ENCODE measurements at regions not wholly inside any gene's neighbourhood (a gene's known extent, or its start where the extent isn't known, plus 50 kb on each side); places are given as distances from the start of the nearest gene placed in this dataset.
"Not testable (repeated sequence)": the region's sequence is repeated elsewhere in the genome, so short reads cannot be mapped to it uniquely, and the experiment has no call there.

DNA sequence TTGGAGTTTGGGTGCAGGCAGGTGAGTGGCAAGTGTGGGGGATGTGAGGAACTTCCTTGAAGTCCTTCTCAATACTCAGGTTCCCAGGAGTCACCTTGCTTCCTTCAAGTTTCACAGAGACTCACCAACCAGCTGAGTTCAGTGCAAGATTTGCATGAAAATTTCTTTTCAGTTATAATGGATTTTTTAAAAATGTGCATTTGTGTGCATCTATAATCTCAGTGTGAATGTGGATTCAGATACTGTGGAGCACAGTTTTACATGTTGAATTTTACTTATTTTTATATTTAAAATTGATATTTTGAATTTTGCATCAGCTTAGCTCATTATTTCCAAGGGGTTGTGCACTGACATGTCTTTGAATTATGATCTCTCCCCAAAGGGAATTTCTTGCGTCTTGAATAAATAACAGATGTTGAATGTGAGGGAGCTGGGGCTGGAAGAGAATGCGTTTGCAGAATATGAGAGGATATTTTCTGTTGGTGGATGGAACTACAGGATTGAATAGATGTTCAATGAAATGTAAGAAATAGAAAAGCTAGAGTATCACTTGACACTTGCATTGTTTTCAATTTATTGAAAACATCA lies 184.3 kb downstream of the RPRM start:
- no peaks in the 10 kb centered on the region for H3K4me1 ChIP-seq
- TF ChIP-seq EP300 (IDR thresholded peaks at IDR 0.05) (no peak), POLR2AphosphoS5 (IDR thresholded peaks at IDR 0.05) (no peak)
- WGBS, result 15% methylated on average over 2 of the region's 2 CpGs
- no peak overlapping the region for H3K27ac ChIP-seq
- no peaks in the 10 kb centered on the region for H3K27me3 ChIP-seq
- H3K4me3 ChIP-seq, result no peak overlapping the region
- no peak for DNase-seq (ENCODE audit: low spot score in 2 of 2)
- no peaks in the 10 kb centered on the region for H3K9me3 ChIP-seq
- H3K36me3 ChIP-seq, result no peaks in the 10 kb centered on the region

DNA sequence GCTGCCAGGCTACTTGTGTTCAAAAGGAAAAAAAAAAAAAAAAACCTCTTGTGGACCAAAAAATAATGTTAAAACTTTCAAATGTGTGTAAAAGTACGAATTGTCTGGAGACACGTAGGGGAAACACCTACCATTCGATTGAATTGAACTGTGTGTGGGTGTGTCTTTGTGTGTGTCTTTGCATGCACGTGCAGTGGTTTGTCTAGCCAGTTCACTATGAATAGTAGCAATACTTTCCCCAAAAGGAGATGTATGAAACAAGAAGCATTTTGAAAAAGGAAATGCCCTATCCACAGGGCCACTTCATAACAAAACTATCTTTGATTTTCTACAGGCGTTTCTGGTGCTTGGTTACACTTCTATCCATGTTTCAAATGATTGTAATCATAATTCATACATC lies 186.8 kb downstream of the RPRM start:
- Histone ChIP-seq H3K27ac (no peak overlapping the region), H3K4me1 (no peaks in the 10 kb centered on the region), H3K27me3 (no peaks in the 10 kb centered on the region), H3K9me3 (no peaks in the 10 kb centered on the region), H3K36me3 (no peaks in the 10 kb centered on the region), H3K4me3 (no peak overlapping the region)
- 28% methylated on average over 5 of the region's 5 CpGs for WGBS
- no peak for DNase-seq (ENCODE audit: low spot score in 2 of 2)
- no peak for TF ChIP-seq EP300 (IDR thresholded peaks at IDR 0.05)
- no peak for TF ChIP-seq POLR2AphosphoS5 (IDR thresholded peaks at IDR 0.05)
- TF ChIP-seq POLR2A (IDR thresholded peaks at IDR 0.05), result no peak
- TF ChIP-seq, protein P1, sequence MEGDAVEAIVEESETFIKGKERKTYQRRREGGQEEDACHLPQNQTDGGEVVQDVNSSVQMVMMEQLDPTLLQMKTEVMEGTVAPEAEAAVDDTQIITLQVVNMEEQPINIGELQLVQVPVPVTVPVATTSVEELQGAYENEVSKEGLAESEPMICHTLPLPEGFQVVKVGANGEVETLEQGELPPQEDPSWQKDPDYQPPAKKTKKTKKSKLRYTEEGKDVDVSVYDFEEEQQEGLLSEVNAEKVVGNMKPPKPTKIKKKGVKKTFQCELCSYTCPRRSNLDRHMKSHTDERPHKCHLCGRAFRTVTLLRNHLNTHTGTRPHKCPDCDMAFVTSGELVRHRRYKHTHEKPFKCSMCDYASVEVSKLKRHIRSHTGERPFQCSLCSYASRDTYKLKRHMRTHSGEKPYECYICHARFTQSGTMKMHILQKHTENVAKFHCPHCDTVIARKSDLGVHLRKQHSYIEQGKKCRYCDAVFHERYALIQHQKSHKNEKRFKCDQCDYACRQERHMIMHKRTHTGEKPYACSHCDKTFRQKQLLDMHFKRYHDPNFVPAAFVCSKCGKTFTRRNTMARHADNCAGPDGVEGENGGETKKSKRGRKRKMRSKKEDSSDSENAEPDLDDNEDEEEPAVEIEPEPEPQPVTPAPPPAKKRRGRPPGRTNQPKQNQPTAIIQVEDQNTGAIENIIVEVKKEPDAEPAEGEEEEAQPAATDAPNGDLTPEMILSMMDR (IDR thresholded peaks at IDR 0.05), result no peak

DNA sequence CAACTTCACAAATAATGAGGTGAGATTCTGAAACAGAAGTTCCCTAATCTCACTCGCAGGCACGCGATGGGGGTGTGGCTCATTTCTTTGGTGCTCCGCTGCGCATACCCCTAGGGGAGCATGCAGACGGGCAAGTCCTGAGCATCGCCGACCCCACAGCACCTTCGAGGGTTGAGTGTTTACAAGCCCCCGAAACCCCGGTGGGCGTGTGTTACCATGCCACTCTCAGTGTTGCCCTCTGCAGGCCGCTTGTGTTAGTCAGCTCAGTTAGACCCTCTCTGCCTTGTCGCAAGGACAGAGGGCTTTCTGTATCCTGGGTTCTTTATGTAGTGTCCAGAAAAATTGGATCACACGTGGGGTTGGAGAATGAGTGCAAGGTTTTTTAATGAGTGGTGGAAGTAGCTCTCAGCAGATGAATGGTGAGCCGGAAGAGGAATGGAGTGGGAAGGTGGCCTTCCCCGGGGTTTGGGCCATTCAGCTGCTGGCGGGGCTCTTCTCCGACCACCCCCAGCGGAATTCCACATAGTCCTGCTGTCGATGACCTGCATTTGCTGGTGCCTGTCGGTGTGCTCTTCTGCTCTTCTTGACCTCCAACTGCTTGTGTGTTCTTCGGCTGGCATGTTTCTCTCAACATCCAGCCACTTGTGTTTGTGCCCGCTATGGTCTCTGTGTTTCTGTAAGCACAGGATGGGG lies 191.3 kb downstream of the RPRM start:
- Histone ChIP-seq H3K27me3 (no peaks in the 10 kb centered on the region), H3K4me1 (no peaks in the 10 kb centered on the region), H3K9me3 (no peaks in the 10 kb centered on the region), H3K4me3 (no peak overlapping the region), H3K27ac (no peak overlapping the region), H3K36me3 (no peaks in the 10 kb centered on the region)
- DNase-seq (ENCODE audit: low spot score in 2 of 2), result no peak
- WGBS, result 46% methylated on average over 21 of the region's 24 CpGs
- no peak for TF ChIP-seq POLR2A (IDR thresholded peaks at IDR 0.05)
- no peak for TF ChIP-seq POLR2AphosphoS5 (IDR thresholded peaks at IDR 0.05)
- TF ChIP-seq, protein P1 (IDR thresholded peaks at IDR 0.05), result no peak
- no peak for TF ChIP-seq EP300 (IDR thresholded peaks at IDR 0.05)

DNA sequence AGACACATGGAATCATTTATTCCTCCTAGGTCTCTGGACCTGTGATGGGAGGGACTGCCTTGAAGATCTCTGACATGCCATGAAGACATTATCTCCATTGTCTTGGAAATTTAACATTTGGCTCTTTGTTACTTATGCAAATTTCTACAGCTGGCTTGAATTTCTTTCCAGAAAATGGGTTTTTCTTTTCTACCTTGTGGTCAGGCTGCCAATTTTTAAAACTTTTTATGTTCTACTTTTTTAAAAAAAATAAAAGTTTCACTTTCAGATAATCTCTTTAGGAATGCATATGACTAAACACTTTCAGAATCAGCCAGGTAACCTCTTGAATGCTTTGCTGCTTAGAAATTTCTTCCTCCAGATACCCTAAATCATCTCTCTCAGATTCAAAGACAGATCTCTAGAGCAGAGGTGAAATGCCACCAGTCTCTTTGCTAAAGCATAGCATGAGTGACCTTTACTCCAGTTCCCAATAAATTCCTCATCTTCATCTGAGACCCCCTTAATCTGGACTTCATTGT lies 209.6 kb downstream of the RPRM start:
- DNase-seq (ENCODE audit: low spot score in 2 of 2), result no peak
- Histone ChIP-seq H3K4me1 (no peaks in the 10 kb centered on the region), H3K9me3 (peaks cover 5% of the 10 kb centered on the region), H3K36me3 (no peaks in the 10 kb centered on the region), H3K27me3 (no peaks in the 10 kb centered on the region), H3K27ac (no peak overlapping the region), H3K4me3 (no peak overlapping the region)
- TF ChIP-seq, protein P1 (IDR thresholded peaks at IDR 0.05), result no peak
- no peak for TF ChIP-seq POLR2AphosphoS5 (IDR thresholded peaks at IDR 0.05)
- TF ChIP-seq EP300 (IDR thresholded peaks at IDR 0.05), result no peak
- no peak for TF ChIP-seq POLR2A (IDR thresholded peaks at IDR 0.05)

DNA sequence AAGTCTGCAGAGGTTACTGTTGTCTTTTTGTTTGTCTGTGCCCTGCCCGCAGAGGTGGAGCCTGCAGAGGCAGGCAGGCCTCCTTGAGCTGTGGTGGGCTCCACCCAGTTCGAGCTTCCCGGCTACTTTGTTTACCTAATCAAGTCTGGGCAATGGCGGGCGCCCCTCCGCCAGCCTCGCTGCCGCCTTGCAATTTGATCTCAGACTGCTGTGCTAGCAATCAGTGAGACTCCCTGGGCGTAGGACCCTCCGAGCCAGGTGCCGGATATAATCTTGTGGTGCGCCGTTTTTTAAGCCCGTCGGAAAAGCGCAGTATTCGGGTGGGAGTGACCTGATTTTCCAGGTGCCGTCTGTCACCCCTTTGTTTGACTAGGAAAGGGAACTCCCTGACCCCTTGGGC lies 221.7 kb downstream of the RPRM start:
- H3K27ac ChIP-seq; DNase-seq (ENCODE audit: low spot score in 2 of 2); H3K4me1 ChIP-seq; H3K27me3 ChIP-seq; H3K36me3 ChIP-seq; H3K4me3 ChIP-seq; H3K9me3 ChIP-seq: not testable (repeated sequence)
- over 99% methylated on average over 15 of the region's 18 CpGs for WGBS

DNA sequence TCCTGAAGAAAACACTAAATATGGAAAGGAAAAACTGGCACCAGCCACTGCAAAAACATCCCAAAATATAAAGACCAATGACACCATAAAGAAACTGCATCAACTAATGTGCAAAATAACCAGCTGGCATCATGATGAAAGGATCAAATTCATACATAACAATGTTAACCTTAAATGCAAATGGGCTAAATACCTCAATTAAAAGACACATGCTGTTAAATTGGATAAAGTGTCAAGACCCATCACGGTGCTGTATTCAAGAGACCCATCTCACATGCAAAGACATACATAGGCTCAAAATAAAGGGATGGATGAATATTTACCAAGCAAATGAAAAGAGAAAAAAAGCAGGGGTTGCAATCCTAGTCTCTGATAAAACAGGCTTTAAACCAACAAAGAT lies 231.9 kb downstream of the RPRM start:
- H3K36me3 ChIP-seq, result not testable (repeated sequence)
- WGBS, result 41% methylated on average over 1 of the region's 1 CpG

More for the DNA sequence above, 231.9 kb downstream of the RPRM start:
- H3K9me3 ChIP-seq; H3K4me1 ChIP-seq; H3K27ac ChIP-seq; DNase-seq (ENCODE audit: low spot score in 2 of 2); H3K4me3 ChIP-seq; H3K27me3 ChIP-seq: not testable (repeated sequence)
